ENCODE measurements at regions not wholly inside any gene's neighbourhood (a gene's known extent, or its start where the extent isn't known, plus 50 kb on each side); places are given as distances from the start of the nearest gene placed in this dataset.

- TF ChIP-seq MAX (IDR thresholded peaks at IDR 0.05) (no peak), TAF1 (IDR thresholded peaks at IDR 0.05; ENCODE audit: low read depth) (no peak), REST (IDR thresholded peaks at IDR 0.05; ENCODE audit: low read depth) (no peak), EP300 (IDR thresholded peaks at IDR 0.05; ENCODE audit: borderline replicate concordance) (no peak), FOXM1 (IDR thresholded peaks at IDR 0.05; ENCODE audit: borderline replicate concordance, low read depth) (no peak), CREB1 (IDR thresholded peaks at IDR 0.05; ENCODE audit: low read depth) (no peak), CEBPB (IDR thresholded peaks at IDR 0.05) (no peak), YY1 (IDR thresholded peaks at IDR 0.05; ENCODE audit: low read depth) (no peak), TCF12 (IDR thresholded peaks at IDR 0.05; ENCODE audit: low read depth) (no peak), USF1 (IDR thresholded peaks at IDR 0.05) (no peak), TEAD4 (IDR thresholded peaks at IDR 0.05) (no peak)
Measured at GRCh38 chr2:8344144-8345097, 337.4 kb upstream of the ID2 start.
